HepG2 (cell line): ENCODE measurements at regions not wholly inside any gene's neighbourhood (a gene's known extent, or its start where the extent isn't known, plus 50 kb on each side); places are given as distances from the start of the nearest gene placed in this dataset.

Experiments
- ATAC-seq: fragments of 200-7000 bp; cut with Tn5 transposase; 3 replicates; pipeline ENCODE4 v1.9.1; 2020; ENCODE audit warnings: mild to moderate bottlenecking, moderate library complexity
- BruUV-seq: library from RNA; stranded (reverse); fragments of 400-500 nt; replicated peaks from 2 replicates; lab custom pipeline; 2021; lab: Mats Ljungman, UMichigan
- CTCF ChIA-PET: fragments of 300-600 bp; formaldehyde crosslinking; extraction: SDS; loops from one replicate; lab custom pipeline; 2021; ENCODE audit warnings: low total read pairs, inconsistent platforms, low intra/inter-chr PET ratio; lab: Yijun Ruan, JAX
- POLR2A ChIA-PET: fragments of 350-600 bp; sonication (Branson Sonifier 250); formaldehyde crosslinking; loops from one replicate; lab custom pipeline; 2020; ENCODE audit warnings: antibody characterized with exemption, inconsistent platforms; lab: Yijun Ruan, JAX
- DNase-seq: peaks from one replicate; pipeline ENCODE4 v3.0.0-alpha.2; 2015; ENCODE audit warnings: low spot score
- FAIRE-seq: peaks from 3 replicates; lab custom pipeline; 2011; peaks lifted over from hg19 to GRCh38; lab: Jason Lieb, UNC
- H2AFZ ChIP-seq: one replicate; pipeline ENCODE4 v1.6.1; 2011; ENCODE audit warnings: low read length, inconsistent platforms
- H3K27ac ChIP-seq: fragments of 300-600 bp; 3 replicates; pipeline ENCODE4 v1.8.0; 2011; ENCODE audit warnings: mixed run types, mild to moderate bottlenecking, mixed read lengths, low read length, inconsistent platforms; ENCODE audit not compliant: insufficient read depth; ENCODE audit errors: extremely low read length
- H3K27me3 ChIP-seq, 2 experiments: fragments of 200-600 bp in 1 of 2; 2 replicates in 1 of 2; 3 replicates in 1 of 2; pipeline versions ENCODE4 v1.6.0 to v1.8.0; 2011; ENCODE audit warnings: low read length in 2 of 2, mild to moderate bottlenecking in 2 of 2, moderate library complexity in 2 of 2, inconsistent platforms in 1 of 2; ENCODE audit not compliant: insufficient read depth in 2 of 2, control insufficient read depth in 1 of 2
- H3K36me3 ChIP-seq, 2 experiments: fragments of 200-600 bp in 1 of 2; replicated peaks in 1 of 2; 2 replicates in 1 of 2; 3 replicates in 1 of 2; pipeline versions ENCODE4 v1.5.1 to v1.8.0; 2011; ENCODE audit warnings: low read length in 2 of 2, inconsistent platforms in 1 of 2; ENCODE audit not compliant: insufficient read depth in 2 of 2, control insufficient read depth in 1 of 2
- H3K4me1 ChIP-seq: 2 replicates; pipeline ENCODE4 v1.5.1; 2012; ENCODE audit warnings: low read length, inconsistent platforms; ENCODE audit not compliant: insufficient read depth
- H3K4me2 ChIP-seq: 2 replicates; pipeline ENCODE4 v1.6.0; 2011; ENCODE audit warnings: low read depth, low read length, inconsistent platforms
- H3K4me3 ChIP-seq, 3 experiments: fragments of 200-600 bp in 1 of 3; sonication (generic), shearing (Covaris generic) in 1 of 3; replicated peaks in 1 of 3; 2 replicates each; pipeline ENCODE4 v1.5.1; 2011 to 2016; ENCODE audit warnings: low read length in 3 of 3, inconsistent platforms in 2 of 3, low read depth in 2 of 3, mild to moderate bottlenecking in 2 of 3, control low read depth in 1 of 3, mixed read lengths in 1 of 3; ENCODE audit not compliant: insufficient read depth in 1 of 3
- H3K79me2 ChIP-seq: one replicate; pipeline ENCODE4 v1.6.1; 2011; ENCODE audit warnings: low read length, inconsistent platforms; ENCODE audit not compliant: insufficient read depth
- H3K9ac ChIP-seq: 2 replicates; pipeline ENCODE4 v1.6.0; 2011; ENCODE audit warnings: mild to moderate bottlenecking, low read depth, low read length, inconsistent platforms; ENCODE audit not compliant: insufficient read depth
- H3K9me3 ChIP-seq: 2 replicates; pipeline ENCODE4 v1.5.1; 2012; ENCODE audit warnings: mild to moderate bottlenecking, low read length
- H4K20me1 ChIP-seq: 2 replicates; pipeline ENCODE4 v1.6.0; 2011; ENCODE audit warnings: inconsistent platforms, mild to moderate bottlenecking, low read length, moderate library complexity; ENCODE audit not compliant: insufficient read depth
- ATF6 ChIP-seq: sonication (generic); formaldehyde crosslinking; conservative IDR thresholded peaks from 2 replicates; pipeline ENCODE4 v1.4.0; 2020; ENCODE audit warnings: missing genetic modification reagents
- BCLAF1 ChIP-seq: fragments of 450-650 bp; IDR thresholded peaks from 2 replicates; pipeline ENCODE4 v1.6.1; 2017; ENCODE audit warnings: mild to moderate bottlenecking
- CEBPG ChIP-seq: IDR thresholded peaks from 2 replicates; pipeline ENCODE4 v1.6.1; 2016
- DDIT3 ChIP-seq: sonication (generic); formaldehyde crosslinking; IDR thresholded peaks from 2 replicates; pipeline ENCODE4 v1.4.0; 2020; ENCODE audit warnings: mild to moderate bottlenecking, missing genetic modification reagents
- FOXM1 ChIP-seq: sonication (generic); formaldehyde crosslinking; IDR thresholded peaks from 2 replicates; pipeline ENCODE4 v1.5.0; 2020; ENCODE audit warnings: missing genetic modification reagents
- IRX3 ChIP-seq: sonication (generic); formaldehyde crosslinking; IDR thresholded peaks from 2 replicates; pipeline ENCODE4 v1.8.1; 2023; ENCODE audit warnings: mild to moderate bottlenecking, low read depth, missing genetic modification reagents, borderline replicate concordance
- MBD4 ChIP-seq: IDR thresholded peaks from 2 replicates; pipeline ENCODE4 v1.6.1; 2012; ENCODE audit warnings: low read length, inconsistent platforms, borderline replicate concordance
- RBAK ChIP-seq: sonication (generic); formaldehyde crosslinking; IDR thresholded peaks from 2 replicates; pipeline ENCODE4 v1.5.1; 2020; ENCODE audit warnings: mild to moderate bottlenecking, missing genetic modification reagents
- RXRA ChIP-seq: sonication (generic); formaldehyde crosslinking; IDR thresholded peaks from 2 replicates; pipeline ENCODE4 v1.5.1; 2020; ENCODE audit warnings: missing genetic modification reagents
- ZNF251 ChIP-seq: sonication (generic); formaldehyde crosslinking; IDR thresholded peaks from 2 replicates; pipeline ENCODE4 v1.9.0; 2021; ENCODE audit warnings: mild to moderate bottlenecking, missing genetic modification reagents
- ZNF256 ChIP-seq: sonication (generic); formaldehyde crosslinking; conservative IDR thresholded peaks from 2 replicates; pipeline ENCODE4 v1.4.0; 2020; ENCODE audit warnings: missing genetic modification reagents
- ZNF281 ChIP-seq: sonication (generic); formaldehyde crosslinking; IDR thresholded peaks from 2 replicates; pipeline ENCODE4 v1.4.0; 2020; ENCODE audit warnings: missing genetic modification reagents, borderline replicate concordance
- ZNF451 ChIP-seq: sonication (generic); formaldehyde crosslinking; IDR thresholded peaks from 2 replicates; pipeline ENCODE4 v1.5.0; 2020; ENCODE audit warnings: mild to moderate bottlenecking, missing genetic modification reagents
- ZNF557 ChIP-seq: sonication (generic); formaldehyde crosslinking; IDR thresholded peaks from 2 replicates; pipeline ENCODE4 v1.4.0; 2020; ENCODE audit warnings: missing genetic modification reagents
- ZNF574 ChIP-seq: sonication (generic); formaldehyde crosslinking; IDR thresholded peaks from 2 replicates; pipeline ENCODE4 v1.4.0; 2020; ENCODE audit warnings: missing genetic modification reagents
- ZNF672 ChIP-seq: sonication (generic); formaldehyde crosslinking; IDR thresholded peaks from 2 replicates; pipeline ENCODE4 v1.8.1; 2022; ENCODE audit warnings: missing genetic modification reagents
- WGBS: methylation state at CpG from one replicate; pipeline ENCODE4 v1.1.6; 2017; ENCODE audit warnings: low lambda C conversion rate; 5-methylcytosine and 5-hydroxymethylcytosine counted together
- in situ Hi-C: cut with HindIII; loops from 2 replicates; pipeline ENCODE4 v1.10.0; 2017; ENCODE audit warnings: low pct_unique_long_range_greater_than_20kb; ENCODE audit not compliant: extremely low pct_ligation_motif_present
- intact Hi-C: fragments of 100-400 bp; cut with micrococcal nuclease; formaldehyde crosslinking; loops from one replicate; pipeline ENCODE4 v1.10.0; 2022; ENCODE audit not compliant: unreplicated experiment

- no peaks in the 10 kb centered on the region for H3K36me3 ChIP-seq
- FAIRE-seq (no peak), ATAC-seq (no peak), DNase-seq (no peak)
- peaks cover 2 to 47% of the 10 kb centered on the region in 2 experiments; a peak in 3 of 5 replicates for H3K27me3 ChIP-seq
- intact Hi-C loops = no loop called here
- in situ Hi-C loops = no loop called here
- no peaks in the 10 kb centered on the region for H4K20me1 ChIP-seq
- H3K4me1 ChIP-seq = no peaks in the 10 kb centered on the region
- no peak overlapping the region for H2AFZ ChIP-seq
- CTCF ChIA-PET = no interaction called here
- POLR2A ChIA-PET = no interaction called here
- no peak overlapping the region for H3K4me2 ChIP-seq
- H3K79me2 ChIP-seq = no peaks in the 10 kb centered on the region
- H3K4me3 ChIP-seq = no peak overlapping the region
- no TSS peak for BruUV-seq
- H3K9me3 ChIP-seq = no peaks in the 10 kb centered on the region
- H3K27ac ChIP-seq = no peak overlapping the region
- H3K9ac ChIP-seq = no peak overlapping the region
- WGBS = 31% methylated on average over 3 of the region's 3 CpGs
- TF ChIP-seq ZNF281 (CRISPR knock-in tag) = no peak
- no peak for TF ChIP-seq ZNF557 (CRISPR knock-in tag)
- TF ChIP-seq ZNF251 (CRISPR knock-in tag) = no peak
- TF ChIP-seq ZNF256 (CRISPR knock-in tag) = no peak
- no peak for TF ChIP-seq DDIT3 (CRISPR knock-in tag)
- TF ChIP-seq IRX3 (CRISPR knock-in tag) = no peak
- TF ChIP-seq ZNF574 (CRISPR knock-in tag) = no peak
- no peak for TF ChIP-seq ATF6
- no peak for TF ChIP-seq MBD4
- TF ChIP-seq RBAK (CRISPR knock-in tag) = no peak
- TF ChIP-seq ZNF672 (CRISPR knock-in tag) = no peak
- no peak for TF ChIP-seq RXRA (CRISPR knock-in tag)
- TF ChIP-seq CEBPG (CRISPR knock-in tag) = no peak
- no peak for TF ChIP-seq FOXM1 (CRISPR knock-in tag)
- no peak for TF ChIP-seq BCLAF1
- no peak for TF ChIP-seq ZNF451 (CRISPR knock-in tag)
Observed at GRCh38 chr6:170475118-170475517, 78.0 kb downstream of the PSMB1 start.
